Right lobe of liver (tissue), 4 donors: ENCODE measurements at regions not wholly inside any gene's neighbourhood (a gene's known extent, or its start where the extent isn't known, plus 50 kb on each side); places are given as distances from the start of the nearest gene placed in this dataset.

Experiments
- POLR2A ChIP-seq: fragments of 450-650 bp; IDR thresholded peaks from one replicate; pipeline ENCODE4 v1.6.1; 2017; ENCODE audit warnings: antibody characterized with exemption, mild to moderate bottlenecking
- TF ChIP-seq, protein P1 (sequence below), 4 donors: fragments of 200-600 bp in 3 of 4; fragments of 450-650 bp in 1 of 4; IDR thresholded peaks; one replicate each; pipeline versions ENCODE4 v1.5.1 to v1.8.0; 2016 to 2022; ENCODE audit warnings: antibody characterized with exemption in 4 of 4, mild to moderate bottlenecking in 2 of 4
- donor health status: DM: no; HTN: no; CAD: no.
- donor health status: DM: no; HTN: no; CAD: no.
- donor health status: DM: no; HTN: yes; CAD: no.

DNA sequence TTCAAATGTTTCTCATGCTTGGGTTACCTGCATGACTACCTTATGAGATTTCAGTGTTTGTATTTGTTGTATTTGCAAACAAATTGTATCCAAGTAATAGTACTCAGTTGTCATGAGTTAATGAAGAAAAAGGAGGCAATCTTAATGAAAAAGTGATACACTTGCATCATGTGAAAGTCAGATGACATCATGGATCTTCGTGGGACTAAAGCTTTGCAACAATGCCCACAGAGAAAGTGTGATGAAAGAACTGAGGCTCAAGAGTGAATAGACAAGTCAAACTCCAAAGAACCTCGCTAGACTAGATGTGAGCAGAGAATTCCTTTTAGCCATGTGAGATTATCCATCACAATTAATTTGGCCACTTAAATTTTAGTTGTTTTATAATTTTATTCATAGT, 75.4 kb upstream of the ADRB2 start:
- TF ChIP-seq, protein P1, sequence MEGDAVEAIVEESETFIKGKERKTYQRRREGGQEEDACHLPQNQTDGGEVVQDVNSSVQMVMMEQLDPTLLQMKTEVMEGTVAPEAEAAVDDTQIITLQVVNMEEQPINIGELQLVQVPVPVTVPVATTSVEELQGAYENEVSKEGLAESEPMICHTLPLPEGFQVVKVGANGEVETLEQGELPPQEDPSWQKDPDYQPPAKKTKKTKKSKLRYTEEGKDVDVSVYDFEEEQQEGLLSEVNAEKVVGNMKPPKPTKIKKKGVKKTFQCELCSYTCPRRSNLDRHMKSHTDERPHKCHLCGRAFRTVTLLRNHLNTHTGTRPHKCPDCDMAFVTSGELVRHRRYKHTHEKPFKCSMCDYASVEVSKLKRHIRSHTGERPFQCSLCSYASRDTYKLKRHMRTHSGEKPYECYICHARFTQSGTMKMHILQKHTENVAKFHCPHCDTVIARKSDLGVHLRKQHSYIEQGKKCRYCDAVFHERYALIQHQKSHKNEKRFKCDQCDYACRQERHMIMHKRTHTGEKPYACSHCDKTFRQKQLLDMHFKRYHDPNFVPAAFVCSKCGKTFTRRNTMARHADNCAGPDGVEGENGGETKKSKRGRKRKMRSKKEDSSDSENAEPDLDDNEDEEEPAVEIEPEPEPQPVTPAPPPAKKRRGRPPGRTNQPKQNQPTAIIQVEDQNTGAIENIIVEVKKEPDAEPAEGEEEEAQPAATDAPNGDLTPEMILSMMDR (IDR thresholded peaks at IDR 0.05): no peak
- no peak for TF ChIP-seq POLR2A
